Naive B cell (primary cell): ENCODE measurements at regions not wholly inside any gene's neighbourhood (a gene's known extent, or its start where the extent isn't known, plus 50 kb on each side); places are given as distances from the start of the nearest gene placed in this dataset.
A peak's percentile ranks its signal among the peaks of the same experiment; 100 is the strongest.

Source experiments
- ATAC-seq, 2 donors: fragments of 150-1000 bp; cut with Tn5 transposase; 2 replicates each; pipeline ENCODE4 v1.10.0; 2021; ENCODE audit warnings: low read depth in 2 of 2, mild to moderate bottlenecking in 2 of 2, moderate library complexity in 2 of 2
- DNase-seq: peaks from one replicate; pipeline ENCODE4 v3.0.0; 2022
- H3K27ac Mint-ChIP-seq, 6 donors: one replicate each; pipeline ENCODE4 v1.8.0; 2020 to 2022; ENCODE audit warnings: mild to moderate bottlenecking in 6 of 6, mixed read lengths in 6 of 6, moderate library complexity in 5 of 6, inconsistent platforms in 2 of 6
- H3K27me3 Mint-ChIP-seq, 3 donors: one replicate each; pipeline ENCODE4 v1.8.0; 2021 to 2022; ENCODE audit warnings: mixed read lengths in 3 of 3, mild to moderate bottlenecking in 1 of 3
- H3K36me3 Mint-ChIP-seq, 2 donors: one replicate each; pipeline ENCODE4 v1.8.0; 2020 to 2022; ENCODE audit warnings: mixed read lengths in 2 of 2, inconsistent platforms in 1 of 2, mild to moderate bottlenecking in 1 of 2
- H3K4me1 Mint-ChIP-seq, 3 donors: one replicate each; pipeline ENCODE4 v1.8.0; 2020 to 2022; ENCODE audit warnings: mixed read lengths in 3 of 3, inconsistent platforms in 1 of 3, mild to moderate bottlenecking in 1 of 3, moderate library complexity in 1 of 3
- H3K4me3 Mint-ChIP-seq, 8 donors: one replicate each; pipeline ENCODE4 v1.8.0; 2020 to 2022; ENCODE audit warnings: mild to moderate bottlenecking in 8 of 8, mixed read lengths in 8 of 8, moderate library complexity in 8 of 8, inconsistent platforms in 2 of 8
- H3K9me3 Mint-ChIP-seq, 7 donors: one replicate each; pipeline ENCODE4 v1.8.0; 2020 to 2022; ENCODE audit warnings: mixed read lengths in 7 of 7, mild to moderate bottlenecking in 5 of 7, inconsistent platforms in 2 of 7, moderate library complexity in 1 of 7

DNA sequence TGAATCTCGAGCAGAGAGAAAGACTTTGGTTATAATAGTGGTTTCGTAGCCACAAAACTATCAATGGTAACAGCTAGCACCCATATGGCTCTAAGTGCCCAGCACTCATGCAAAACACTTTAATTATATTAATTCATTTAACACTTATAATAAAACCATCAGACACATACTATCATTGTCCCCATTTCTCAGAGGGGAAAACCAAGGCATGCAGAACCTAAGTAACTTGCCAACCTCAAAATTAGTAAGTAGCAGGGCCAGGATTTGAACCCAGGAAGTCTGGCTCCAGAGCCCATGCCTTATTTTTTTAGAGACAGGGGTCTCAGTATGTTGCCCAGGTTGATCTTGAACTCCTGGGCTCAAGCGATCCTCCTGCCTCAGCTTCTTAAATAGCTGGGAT is 145.6 kb upstream of the HS3ST2 start:
- H3K4me3 Mint-ChIP-seq = no peak overlapping the region
- no peak for DNase-seq

DNA sequence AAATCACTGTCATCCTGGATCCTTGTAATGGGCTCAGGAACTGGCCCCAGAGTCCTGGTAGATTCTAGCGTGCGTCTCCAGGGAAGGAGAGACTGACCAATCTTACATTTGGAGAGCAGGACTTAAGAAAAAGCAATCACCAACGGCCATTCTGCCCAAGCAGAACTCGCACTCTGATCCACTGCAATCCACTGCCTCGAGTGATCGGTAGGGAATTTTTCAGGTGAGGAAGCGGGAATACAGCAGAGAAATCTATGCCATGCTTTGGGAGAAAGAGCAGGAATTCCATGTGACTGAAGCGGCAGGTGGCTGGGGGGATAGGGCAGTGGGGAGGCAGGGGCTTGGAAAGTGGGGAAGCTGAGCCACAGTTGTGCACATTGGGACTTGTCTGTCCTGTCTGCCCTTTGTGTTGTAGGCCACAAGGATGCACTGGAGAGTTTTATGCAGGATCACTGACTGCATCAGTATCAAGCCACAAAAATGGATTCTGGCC is 143.9 kb upstream of the HS3ST2 start:
- DNase-seq (no peak), ATAC-seq (no peak)
- H3K27ac Mint-ChIP-seq = no peak overlapping the region
- no peaks in the 10 kb centered on the region for H3K9me3 Mint-ChIP-seq
- no peaks in the 10 kb centered on the region for H3K4me1 Mint-ChIP-seq
- no peaks in the 10 kb centered on the region for H3K36me3 Mint-ChIP-seq
- no peak overlapping the region for H3K4me3 Mint-ChIP-seq
- no peaks in the 10 kb centered on the region for H3K27me3 Mint-ChIP-seq

More for the DNA sequence above, 145.6 kb upstream of the HS3ST2 start:
- Mint-ChIP-seq H3K27me3 (no peaks in the 10 kb centered on the region), H3K27ac (no peak overlapping the region), H3K9me3 (no peaks in the 10 kb centered on the region), H3K36me3 (no peaks in the 10 kb centered on the region), H3K4me1 (no peaks in the 10 kb centered on the region)
- ATAC-seq = no peak

DNA sequence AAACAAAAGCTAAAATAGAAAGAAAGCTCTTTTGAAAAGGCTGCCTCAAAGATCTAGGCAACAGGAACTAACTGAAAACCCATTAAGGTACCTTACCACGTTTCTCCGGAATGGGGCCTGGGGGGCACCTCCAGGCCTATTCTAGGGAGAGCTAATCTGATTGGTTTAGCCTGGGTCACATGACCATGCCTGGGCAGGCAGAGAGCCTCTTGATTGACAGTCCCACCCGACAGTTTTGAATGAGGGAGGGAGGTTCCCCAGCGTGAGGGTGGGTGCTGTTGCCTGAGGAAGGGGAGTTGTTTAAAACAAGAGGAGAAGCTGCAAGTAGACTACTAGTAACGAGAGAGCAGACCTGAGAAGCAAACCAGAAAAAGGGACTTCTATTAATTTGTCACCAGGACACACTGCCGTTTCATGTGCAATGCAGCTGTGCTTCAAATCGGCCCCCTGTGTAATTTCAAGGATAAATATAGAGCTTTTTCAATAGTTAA is 143.4 kb upstream of the HS3ST2 start:
- Mint-ChIP-seq H3K27ac (no peak overlapping the region), H3K9me3 (no peaks in the 10 kb centered on the region), H3K27me3 (no peaks in the 10 kb centered on the region), H3K4me3 (no peak overlapping the region), H3K36me3 (no peaks in the 10 kb centered on the region), H3K4me1 (no peaks in the 10 kb centered on the region)
- ATAC-seq (peak; percentile 55 to 60), DNase-seq (peak; percentile 18)

DNA sequence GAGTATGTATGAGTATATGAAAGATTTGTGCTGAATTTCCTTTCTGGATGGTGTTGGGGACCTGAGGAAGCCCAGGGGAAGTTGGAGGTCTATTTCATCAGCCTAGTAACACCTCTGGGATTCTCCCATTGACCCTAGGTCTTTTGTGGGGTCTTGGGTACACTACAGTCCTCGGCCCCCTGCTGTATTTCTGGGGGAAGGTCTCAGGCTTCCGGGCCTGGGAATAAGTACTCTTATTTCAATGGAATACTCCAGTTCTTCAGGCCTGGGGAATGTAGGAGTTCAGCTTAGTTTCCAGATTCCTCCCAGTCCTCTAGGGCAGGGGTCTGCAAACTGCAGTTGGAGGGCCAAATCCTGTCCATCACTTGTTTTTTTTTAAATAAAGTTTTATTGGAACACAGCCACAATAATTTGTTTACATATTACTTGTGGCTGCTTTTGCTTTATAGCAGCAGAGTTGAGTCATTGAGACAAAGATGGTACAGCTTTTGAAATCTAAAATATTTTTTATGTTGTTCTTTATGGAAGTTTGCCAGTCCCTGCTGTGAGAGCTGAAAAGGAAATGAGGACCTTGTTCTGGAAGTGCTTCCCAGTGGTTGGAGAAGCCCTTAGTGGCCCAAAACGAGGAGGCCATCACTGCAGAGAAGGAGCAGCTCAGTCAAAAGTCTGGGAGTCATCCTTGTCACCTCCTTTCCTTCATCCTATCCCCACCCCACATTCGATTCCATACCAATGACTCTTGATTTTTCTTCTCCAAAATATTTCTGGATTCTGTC is 142.5 kb upstream of the HS3ST2 start:
- Mint-ChIP-seq H3K27ac (no peak overlapping the region), H3K4me3 (no peak overlapping the region), H3K27me3 (no peaks in the 10 kb centered on the region), H3K36me3 (no peaks in the 10 kb centered on the region), H3K4me1 (no peaks in the 10 kb centered on the region), H3K9me3 (no peaks in the 10 kb centered on the region)
- no peak for DNase-seq
- ATAC-seq = no peak

GRCh38 chr16:22672830-22673210 is 141.1 kb upstream of the HS3ST2 start:
- ATAC-seq (no peak), DNase-seq (no peak)
- H3K36me3 Mint-ChIP-seq = no peaks in the 10 kb centered on the region
- no peak overlapping the region for H3K27ac Mint-ChIP-seq
- H3K4me1 Mint-ChIP-seq = no peaks in the 10 kb centered on the region
- peaks cover 0 to 5% (median 0%) of the 10 kb centered on the region in 3 donors for H3K27me3 Mint-ChIP-seq
- no peak overlapping the region for H3K4me3 Mint-ChIP-seq
- no peaks in the 10 kb centered on the region for H3K9me3 Mint-ChIP-seq

GRCh38 chr16:22673421-22673831 is 140.5 kb upstream of the HS3ST2 start:
- ATAC-seq = no peak
- peaks cover 0 to 5% (median 0%) of the 10 kb centered on the region in 3 donors for H3K27me3 Mint-ChIP-seq
- no peak overlapping the region for H3K4me3 Mint-ChIP-seq
- H3K4me1 Mint-ChIP-seq = no peaks in the 10 kb centered on the region
- DNase-seq = no peak
- no peak overlapping the region for H3K27ac Mint-ChIP-seq
- no peaks in the 10 kb centered on the region for H3K36me3 Mint-ChIP-seq
- no peaks in the 10 kb centered on the region for H3K9me3 Mint-ChIP-seq

DNA sequence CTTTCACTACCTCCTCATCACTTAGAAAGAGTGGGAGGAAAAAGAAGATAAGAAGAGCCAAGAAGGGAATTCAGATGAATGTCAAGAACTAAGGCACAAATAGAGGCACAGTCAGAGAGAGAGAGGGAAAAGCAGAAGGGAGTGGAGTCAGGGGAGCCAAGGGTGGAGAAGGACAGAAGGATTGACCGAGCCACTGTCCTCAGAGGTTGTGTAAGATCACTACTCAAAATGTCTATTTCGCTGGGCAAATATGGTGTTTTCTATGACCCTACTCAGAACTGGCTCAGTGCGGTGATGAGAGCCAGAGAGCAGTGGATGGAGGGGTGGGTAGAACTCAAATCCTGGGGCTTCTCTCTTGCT is 139.2 kb upstream of the HS3ST2 start:
- Mint-ChIP-seq H3K9me3 (no peaks in the 10 kb centered on the region), H3K4me1 (no peaks in the 10 kb centered on the region), H3K36me3 (no peaks in the 10 kb centered on the region), H3K27ac (no peak overlapping the region), H3K4me3 (no peak overlapping the region), H3K27me3 (peaks cover 0 to 5% (median 0%) of the 10 kb centered on the region in 3 donors)
- ATAC-seq (no peak), DNase-seq (no peak)

DNA sequence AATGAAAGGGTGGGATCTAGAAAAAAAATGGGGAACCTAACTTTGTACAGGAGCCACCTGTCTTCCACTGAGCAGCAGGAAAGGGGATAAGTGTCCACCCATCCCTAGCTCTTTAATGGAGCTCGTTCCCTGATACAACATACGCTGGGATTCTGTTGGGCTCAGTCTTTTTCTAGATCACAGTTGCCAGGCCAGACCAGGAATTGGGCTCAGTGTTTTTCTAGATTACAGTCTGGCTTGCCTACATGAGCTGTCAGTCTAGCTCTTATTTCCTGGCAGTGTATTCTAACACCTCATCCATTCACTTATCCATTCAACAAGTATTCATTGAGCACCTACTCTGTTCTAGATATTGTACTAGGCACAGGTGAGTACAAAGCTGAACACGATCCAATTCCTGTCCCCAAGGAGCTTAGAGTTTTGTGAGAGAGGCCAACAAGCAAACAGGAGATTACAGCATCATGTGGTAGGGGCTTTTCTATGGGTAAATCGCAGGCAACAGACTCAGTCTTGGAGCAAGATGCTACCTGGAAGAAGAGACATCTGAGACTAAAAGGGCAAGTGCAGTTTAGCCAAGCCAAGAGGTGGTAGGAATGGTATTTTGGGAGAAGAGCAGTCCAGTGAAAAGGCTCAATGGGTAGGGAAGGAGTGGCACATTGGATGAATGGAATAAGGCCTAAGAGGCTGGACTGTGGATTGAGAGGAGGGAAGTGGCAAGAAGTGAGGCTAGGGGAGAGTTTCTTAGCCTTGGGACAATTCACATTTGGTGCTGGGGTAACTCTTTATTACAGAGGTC is 138.0 kb upstream of the HS3ST2 start:
- H3K4me3 Mint-ChIP-seq = no peak overlapping the region
- no peaks in the 10 kb centered on the region for H3K9me3 Mint-ChIP-seq
- no peaks in the 10 kb centered on the region for H3K4me1 Mint-ChIP-seq
- no peaks in the 10 kb centered on the region for H3K36me3 Mint-ChIP-seq
- DNase-seq (no peak), ATAC-seq (no peak)
- peaks cover 0 to 5% (median 0%) of the 10 kb centered on the region in 3 donors for H3K27me3 Mint-ChIP-seq
- H3K27ac Mint-ChIP-seq = no peak overlapping the region

DNA sequence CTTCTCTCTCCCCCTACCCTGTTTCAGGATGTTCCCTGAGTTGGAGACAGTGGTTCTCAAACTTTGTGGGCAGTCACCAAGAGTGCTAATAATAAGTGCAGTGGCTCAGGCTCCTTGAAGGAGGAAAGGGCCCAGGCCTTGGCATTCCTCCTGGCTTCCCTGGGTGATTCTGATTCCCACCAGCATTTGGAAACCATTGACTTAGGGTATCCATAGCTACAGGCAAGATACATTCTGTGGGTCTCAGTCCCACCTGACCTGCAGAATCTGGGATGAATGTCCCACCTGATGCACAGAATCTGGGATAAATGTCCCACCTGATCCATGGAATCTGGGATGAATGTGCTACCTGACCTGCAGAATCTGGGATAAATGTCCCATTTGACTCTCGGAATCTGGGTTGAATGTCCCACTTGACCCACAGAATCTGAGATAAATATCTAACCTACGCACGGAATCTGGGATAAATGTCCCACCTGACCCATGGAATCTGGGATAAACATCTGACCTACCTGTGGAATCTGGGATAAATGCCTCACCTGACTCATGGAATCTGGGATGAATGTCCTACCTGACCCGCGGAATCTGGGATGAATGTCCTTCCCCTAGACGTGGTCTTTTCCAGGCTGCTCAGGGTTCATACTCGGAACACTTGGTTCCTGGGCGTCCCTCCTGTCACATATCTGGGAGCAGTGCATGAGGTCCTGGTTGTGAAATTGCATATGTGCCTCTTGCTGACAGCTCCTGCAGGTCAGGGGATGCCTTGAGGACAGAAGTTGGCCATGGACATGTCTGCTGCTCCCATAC is 136.7 kb upstream of the HS3ST2 start:
- Mint-ChIP-seq H3K4me1 (no peaks in the 10 kb centered on the region), H3K27ac (no peak overlapping the region), H3K36me3 (no peaks in the 10 kb centered on the region), H3K4me3 (no peak overlapping the region), H3K9me3 (no peaks in the 10 kb centered on the region), H3K27me3 (peaks cover 2 to 5% (median 5%) of the 10 kb centered on the region in 3 donors)
- ATAC-seq (no peak), DNase-seq (no peak)

DNA sequence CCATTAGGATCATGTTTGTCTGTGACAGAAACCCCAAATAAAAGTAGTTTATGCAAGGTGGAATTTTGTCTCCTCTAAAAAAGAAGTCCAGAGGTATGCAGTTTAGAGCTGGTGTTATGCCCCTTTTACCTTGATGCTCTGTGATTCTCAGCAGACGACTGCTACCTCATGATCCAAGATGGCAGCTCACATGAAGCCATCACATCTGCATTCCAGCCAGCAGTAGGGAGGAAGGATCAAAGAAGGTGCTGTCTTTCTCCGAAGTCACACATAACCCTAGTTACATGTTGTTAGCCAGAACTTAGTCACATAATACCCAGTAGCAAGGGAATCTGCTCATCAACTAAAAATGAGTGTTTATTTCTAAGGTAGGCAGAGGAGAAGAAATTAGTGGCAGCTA is 135.7 kb upstream of the HS3ST2 start:
- peaks cover 5 to 9% (median 8%) of the 10 kb centered on the region in 3 donors for H3K27me3 Mint-ChIP-seq

GRCh38 chr16:22681554-22682291 is 132.2 kb upstream of the HS3ST2 start:
- H3K4me3 Mint-ChIP-seq = no peak overlapping the region
- DNase-seq (no peak), ATAC-seq (no peak)
- H3K27ac Mint-ChIP-seq = peak overlapping the region in 1 of 6 donors; percentile 9
- peaks cover 0 to 9% (median 5%) of the 10 kb centered on the region in 7 donors for H3K9me3 Mint-ChIP-seq
- H3K36me3 Mint-ChIP-seq = no peaks in the 10 kb centered on the region
- peaks cover 8 to 24% (median 20%) of the 10 kb centered on the region in 3 donors for H3K27me3 Mint-ChIP-seq
- H3K4me1 Mint-ChIP-seq = peaks cover 4 to 10% (median 4%) of the 10 kb centered on the region in 3 donors

More for the DNA sequence above, 135.7 kb upstream of the HS3ST2 start:
- no peak for DNase-seq
- H3K4me1 Mint-ChIP-seq = no peaks in the 10 kb centered on the region
- no peaks in the 10 kb centered on the region for H3K9me3 Mint-ChIP-seq
- no peak for ATAC-seq
- no peak overlapping the region for H3K27ac Mint-ChIP-seq
- no peak overlapping the region for H3K4me3 Mint-ChIP-seq
- no peaks in the 10 kb centered on the region for H3K36me3 Mint-ChIP-seq

- Mint-ChIP-seq H3K27ac (no peak overlapping the region), H3K36me3 (peaks cover 0 to 5% of the 10 kb centered on the region in 2 donors), H3K27me3 (peaks cover 8 to 20% (median 19%) of the 10 kb centered on the region in 3 donors), H3K4me1 (peaks cover 4 to 10% (median 4%) of the 10 kb centered on the region in 3 donors), H3K9me3 (peaks cover 0 to 24% (median 12%) of the 10 kb centered on the region in 7 donors), H3K4me3 (no peak overlapping the region)
- DNase-seq = no peak
- no peak for ATAC-seq
Observed at GRCh38 chr16:22683258-22683657, 130.7 kb upstream of the HS3ST2 start.
